ENCODE measurements at regions not wholly inside any gene's neighbourhood (a gene's known extent, or its start where the extent isn't known, plus 50 kb on each side); places are given as distances from the start of the nearest gene placed in this dataset.

DNA sequence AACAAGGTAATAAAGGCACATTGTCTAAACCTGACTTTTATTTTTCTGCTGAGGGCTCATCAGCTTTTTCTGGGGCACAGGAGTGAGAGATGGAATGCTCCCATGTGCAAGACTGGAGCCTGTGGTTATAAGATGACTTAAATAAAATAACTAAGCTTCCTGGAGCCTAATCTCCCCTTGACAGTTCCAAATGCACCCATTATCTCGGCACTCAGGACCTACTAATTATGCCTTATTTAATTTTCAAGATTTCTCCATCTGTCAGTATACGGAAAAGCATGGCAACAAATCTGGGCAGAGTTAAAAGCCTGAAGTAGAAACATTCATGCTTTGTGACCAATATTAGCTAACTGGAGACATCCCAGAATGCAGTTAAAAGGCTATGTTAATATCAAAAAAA is 416.7 kb upstream of the TEX13C start:
- Histone ChIP-seq H3K27me3 (replicated peaks in 1 of 2; ENCODE audit: control insufficient read depth in 2 of 2, insufficient read depth in 2 of 2, low read length in 1 of 2) (no peaks in the 10 kb centered on the region), H3K4me3 (no peak overlapping the region), H3K9me3 (replicated peaks; ENCODE audit: control insufficient read depth, insufficient read depth, low read length) (no peaks in the 10 kb centered on the region), H3K9ac (ENCODE audit: control insufficient read depth, insufficient read depth, low read length) (no peak overlapping the region), H3K27ac (ENCODE audit: control insufficient read depth, insufficient read depth) (no peak overlapping the region), H3K4me2 (ENCODE audit: control insufficient read depth, insufficient read depth) (no peak overlapping the region), H3K36me3 (ENCODE audit: control insufficient read depth in 2 of 2, insufficient read depth in 2 of 2, low read length in 1 of 2) (no peaks in the 10 kb centered on the region), H3K79me2 (ENCODE audit: control insufficient read depth, insufficient read depth, low read length) (no peaks in the 10 kb centered on the region), H2AFZ (ENCODE audit: control insufficient read depth, low read depth, low read length) (no peak overlapping the region), H4K20me1 (ENCODE audit: control insufficient read depth, insufficient read depth) (no peaks in the 10 kb centered on the region), H3K4me1 (ENCODE audit: control insufficient read depth, insufficient read depth, low read length) (no peaks in the 10 kb centered on the region)
- SMC1A ChIA-PET (ENCODE audit: uncharacterized antibody, unreplicated experiment) = no interaction called here
- intact Hi-C loops (cut with micrococcal nuclease; ENCODE audit: unreplicated experiment) (no loop called here), in situ Hi-C loops (cut with MboI) (no loop called here)
- POLR2A ChIA-PET = no interaction called here
- DNase-seq (ENCODE audit: low read depth, low spot score) (no peak), FAIRE-seq (no peak), ATAC-seq (no peak)
- 25% methylated on average over 2 of the region's 2 CpGs for WGBS (ENCODE audit: insufficient coverage, insufficient replicate concordance, low lambda C conversion rate, missing lambda C conversion rate)
- no TSS peak for BruUV-seq (replicated peaks)
- RAD21 ChIA-PET (ENCODE audit: unreplicated experiment) = no interaction called here
- no peak for TF ChIP-seq CHD1 (IDR thresholded peaks at IDR 0.05; ENCODE audit: low read depth, low read length)
- no peak for TF ChIP-seq ZNF24 (IDR thresholded peaks at IDR 0.05)
- CTCF ChIA-PET = no interaction called here

GRCh38 chrX:124910611-124911010 is 409.1 kb upstream of the TEX13C start:
- no peak for FAIRE-seq
- Histone ChIP-seq H4K20me1 (ENCODE audit: control insufficient read depth, insufficient read depth) (no peaks in the 10 kb centered on the region), H3K4me2 (ENCODE audit: control insufficient read depth, insufficient read depth) (no peak overlapping the region), H3K4me1 (ENCODE audit: control insufficient read depth, insufficient read depth, low read length) (no peaks in the 10 kb centered on the region), H2AFZ (ENCODE audit: control insufficient read depth, low read depth, low read length) (no peak overlapping the region), H3K27ac (ENCODE audit: control insufficient read depth, insufficient read depth) (no peak overlapping the region), H3K36me3 (ENCODE audit: control insufficient read depth in 2 of 2, insufficient read depth in 2 of 2, low read length in 1 of 2) (no peaks in the 10 kb centered on the region), H3K27me3 (replicated peaks in 1 of 2; ENCODE audit: control insufficient read depth in 2 of 2, insufficient read depth in 2 of 2, low read length in 1 of 2) (no peaks in the 10 kb centered on the region), H3K9me3 (replicated peaks; ENCODE audit: control insufficient read depth, insufficient read depth, low read length) (no peaks in the 10 kb centered on the region), H3K9ac (ENCODE audit: control insufficient read depth, insufficient read depth, low read length) (no peak overlapping the region), H3K4me3 (no peak overlapping the region), H3K79me2 (ENCODE audit: control insufficient read depth, insufficient read depth, low read length) (no peaks in the 10 kb centered on the region)
- BruUV-seq (replicated peaks) = no TSS peak
- in situ Hi-C loops (cut with MboI) = no loop called here
- intact Hi-C loops (cut with micrococcal nuclease; ENCODE audit: unreplicated experiment) = no loop called here
- ChIA-PET SMC1A (ENCODE audit: uncharacterized antibody, unreplicated experiment) (no interaction called here), CTCF (no interaction called here), POLR2A (no interaction called here), RAD21 (ENCODE audit: unreplicated experiment) (no interaction called here)
- no peak for DNase-seq (ENCODE audit: low read depth, low spot score)
- ATAC-seq = no peak
- WGBS (ENCODE audit: insufficient coverage, insufficient replicate concordance, low lambda C conversion rate, missing lambda C conversion rate) = 17% methylated on average over 4 of the region's 4 CpGs
- TF ChIP-seq USF1 (IDR thresholded peaks at IDR 0.05; ENCODE audit: borderline replicate concordance, extremely low read length, insufficient read depth, low read depth, low read length) (no peak), ZNF217 (IDR thresholded peaks at IDR 0.05) (no peak), IKZF2 (IDR thresholded peaks at IDR 0.05) (no peak), SPI1 (IDR thresholded peaks at IDR 0.05; ENCODE audit: borderline replicate concordance, insufficient read depth, low read depth, low read length) (no peak), MTA3 (IDR thresholded peaks at IDR 0.05; ENCODE audit: borderline replicate concordance, low read length) (no peak), CTCF (IDR thresholded peaks at IDR 0.05 in 2 of 3, conservative IDR thresholded peaks at IDR 0.05 in 1 of 3; ENCODE audit: control insufficient read depth in 2 of 3, extremely low read depth in 1 of 3, insufficient read depth in 1 of 3, low read depth in 3 of 3, low read length in 3 of 3) (no peak), RELA (IDR thresholded peaks at IDR 0.05; ENCODE audit: borderline replicate concordance, partially characterized antibody) (no peak), POU2F2 (IDR thresholded peaks at IDR 0.05; ENCODE audit: borderline replicate concordance, low read depth, low read length) (no peak)
- TF ChIP-seq, protein P1, sequence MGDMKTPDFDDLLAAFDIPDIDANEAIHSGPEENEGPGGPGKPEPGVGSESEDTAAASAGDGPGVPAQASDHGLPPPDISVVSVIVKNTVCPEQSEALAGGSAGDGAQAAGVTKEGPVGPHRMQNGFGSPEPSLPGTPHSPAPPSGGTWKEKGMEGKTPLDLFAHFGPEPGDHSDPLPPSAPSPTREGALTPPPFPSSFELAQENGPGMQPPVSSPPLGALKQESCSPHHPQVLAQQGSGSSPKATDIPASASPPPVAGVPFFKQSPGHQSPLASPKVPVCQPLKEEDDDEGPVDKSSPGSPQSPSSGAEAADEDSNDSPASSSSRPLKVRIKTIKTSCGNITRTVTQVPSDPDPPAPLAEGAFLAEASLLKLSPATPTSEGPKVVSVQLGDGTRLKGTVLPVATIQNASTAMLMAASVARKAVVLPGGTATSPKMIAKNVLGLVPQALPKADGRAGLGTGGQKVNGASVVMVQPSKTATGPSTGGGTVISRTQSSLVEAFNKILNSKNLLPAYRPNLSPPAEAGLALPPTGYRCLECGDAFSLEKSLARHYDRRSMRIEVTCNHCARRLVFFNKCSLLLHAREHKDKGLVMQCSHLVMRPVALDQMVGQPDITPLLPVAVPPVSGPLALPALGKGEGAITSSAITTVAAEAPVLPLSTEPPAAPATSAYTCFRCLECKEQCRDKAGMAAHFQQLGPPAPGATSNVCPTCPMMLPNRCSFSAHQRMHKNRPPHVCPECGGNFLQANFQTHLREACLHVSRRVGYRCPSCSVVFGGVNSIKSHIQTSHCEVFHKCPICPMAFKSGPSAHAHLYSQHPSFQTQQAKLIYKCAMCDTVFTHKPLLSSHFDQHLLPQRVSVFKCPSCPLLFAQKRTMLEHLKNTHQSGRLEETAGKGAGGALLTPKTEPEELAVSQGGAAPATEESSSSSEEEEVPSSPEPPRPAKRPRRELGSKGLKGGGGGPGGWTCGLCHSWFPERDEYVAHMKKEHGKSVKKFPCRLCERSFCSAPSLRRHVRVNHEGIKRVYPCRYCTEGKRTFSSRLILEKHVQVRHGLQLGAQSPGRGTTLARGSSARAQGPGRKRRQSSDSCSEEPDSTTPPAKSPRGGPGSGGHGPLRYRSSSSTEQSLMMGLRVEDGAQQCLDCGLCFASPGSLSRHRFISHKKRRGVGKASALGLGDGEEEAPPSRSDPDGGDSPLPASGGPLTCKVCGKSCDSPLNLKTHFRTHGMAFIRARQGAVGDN (IDR thresholded peaks at IDR 0.05) = no peak
